Suprapubic skin (tissue), 4 donors: ENCODE measurements at regions not wholly inside any gene's neighbourhood (a gene's known extent, or its start where the extent isn't known, plus 50 kb on each side); places are given as distances from the start of the nearest gene placed in this dataset.

Experiments
- CTCF ChIP-seq, 2 donors: fragments of 200-600 bp in 1 of 2; fragments of 450-650 bp in 1 of 2; sonication (generic) in 1 of 2; IDR thresholded peaks; one replicate each; pipeline ENCODE4 v1.5.1; 2016 to 2019; ENCODE audit warnings: antibody characterized with exemption in 2 of 2, mild to moderate bottlenecking in 1 of 2, moderate library complexity in 1 of 2
- EP300 ChIP-seq: sonication (generic); formaldehyde crosslinking; IDR thresholded peaks from one replicate; pipeline ENCODE4 v1.6.1; 2017; ENCODE audit warnings: antibody characterized with exemption
- POLR2A ChIP-seq, 2 donors: fragments of 450-650 bp; IDR thresholded peaks; one replicate each; pipeline ENCODE4 v1.6.1; 2017; ENCODE audit warnings: antibody characterized with exemption in 2 of 2, mild to moderate bottlenecking in 2 of 2, moderate library complexity in 2 of 2
- POLR2AphosphoS5 ChIP-seq, 3 donors: sonication (generic); formaldehyde crosslinking; IDR thresholded peaks; one replicate each; pipeline ENCODE4 v1.6.1; 2017; ENCODE audit warnings: antibody characterized with exemption in 3 of 3

- no peak for TF ChIP-seq CTCF (IDR thresholded peaks at IDR 0.05)
- no peak for TF ChIP-seq POLR2AphosphoS5 (IDR thresholded peaks at IDR 0.05)
- no peak for TF ChIP-seq POLR2A (IDR thresholded peaks at IDR 0.05)
- TF ChIP-seq EP300: no peak
Measured at GRCh38 chr16:77540646-77541045, 105.8 kb upstream of the ADAMTS18 start.
